ENCODE measurements at regions not wholly inside any gene's neighbourhood (a gene's known extent, or its start where the extent isn't known, plus 50 kb on each side); places are given as distances from the start of the nearest gene placed in this dataset.
A peak's percentile ranks its signal among the peaks of the same experiment; 100 is the strongest.

- no peak for DNase-seq
- intact Hi-C loops (cut with DNase I): no loop called here
- Histone ChIP-seq H3K4me3 (no peak overlapping the region), H3K9me3 (no peaks in the 10 kb centered on the region), H3K27me3 (no peaks in the 10 kb centered on the region), H3K4me1 (peaks cover 0 to 12% (median 4%) of the 10 kb centered on the region in 3 donors), H3K27ac (no peak overlapping the region), H3K36me3 (no peaks in the 10 kb centered on the region)
- TF ChIP-seq POLR2A (IDR thresholded peaks at IDR 0.05) (no peak), CTCF (IDR thresholded peaks at IDR 0.05) (no peak)
- WGBS, 2 donors: 43 to 50% methylated on average over 3 of the region's 3 CpGs
These were observed 351.6 kb downstream of the METTL4 start for GRCh38 chr18:2219706-2220105.

- DNase-seq: no peak
- 50 to 56% methylated on average over 5 of the region's 5 CpGs for WGBS, 2 donors
- intact Hi-C loops (cut with DNase I): no loop called here
- Histone ChIP-seq H3K4me1 (peaks cover 0 to 12% (median 4%) of the 10 kb centered on the region in 3 donors), H3K36me3 (no peaks in the 10 kb centered on the region), H3K9me3 (no peaks in the 10 kb centered on the region), H3K4me3 (no peak overlapping the region), H3K27ac (peak overlapping the region in 1 of 4 donors; percentile 19), H3K27me3 (no peaks in the 10 kb centered on the region)
- TF ChIP-seq POLR2A (IDR thresholded peaks at IDR 0.05) (no peak), CTCF (IDR thresholded peaks at IDR 0.05) (no peak)
These were observed 348.8 kb downstream of the METTL4 start for GRCh38 chr18:2222270-2223185.

- Histone ChIP-seq H3K4me1 (peaks cover 0 to 12% (median 4%) of the 10 kb centered on the region in 3 donors), H3K4me3 (peak overlapping the region in 3 of 4 donors; percentile 19 to 51 (median 23)), H3K9me3 (no peaks in the 10 kb centered on the region), H3K27ac (no peak overlapping the region), H3K27me3 (no peaks in the 10 kb centered on the region), H3K36me3 (no peaks in the 10 kb centered on the region)
- DNase-seq: no peak
- intact Hi-C loops (cut with DNase I): no loop called here
- 44 to 47% methylated on average over 5 of the region's 5 CpGs for WGBS, 2 donors
- no peak for TF ChIP-seq POLR2A (IDR thresholded peaks at IDR 0.05)
These were observed 347.9 kb downstream of the METTL4 start for GRCh38 chr18:2223449-2223848.

- Histone ChIP-seq H3K9me3 (no peaks in the 10 kb centered on the region), H3K4me3 (peak overlapping the region in 3 of 4 donors; percentile 19 to 51 (median 23)), H3K27ac (no peak overlapping the region), H3K4me1 (peaks cover 0 to 12% (median 4%) of the 10 kb centered on the region in 3 donors), H3K36me3 (no peaks in the 10 kb centered on the region), H3K27me3 (no peaks in the 10 kb centered on the region)
- DNase-seq: no peak
- 8 to 24% methylated on average over 2 of the region's 2 CpGs for WGBS, 2 donors
- intact Hi-C loops (cut with DNase I): no loop called here
- no peak for TF ChIP-seq POLR2A (IDR thresholded peaks at IDR 0.05)
- TF ChIP-seq CTCF (IDR thresholded peaks at IDR 0.05): peak in 5 of 6 experiments; percentile 25 to 68 (median 47)
These were observed 347.5 kb downstream of the METTL4 start for GRCh38 chr18:2223849-2224248.

- H3K27me3 ChIP-seq: no peaks in the 10 kb centered on the region
- H3K4me1 ChIP-seq: no peaks in the 10 kb centered on the region
- H3K36me3 ChIP-seq: no peaks in the 10 kb centered on the region
- no peak overlapping the region for H3K27ac ChIP-seq
- no peaks in the 10 kb centered on the region for H3K9me3 ChIP-seq
- H3K4me3 ChIP-seq: no peak overlapping the region
- no peak for DNase-seq
- TF ChIP-seq CTCF (IDR thresholded peaks at IDR 0.05) (no peak), POLR2A (IDR thresholded peaks at IDR 0.05) (no peak)
- WGBS, 2 donors: 66 to 72% methylated on average over 2 of the region's 2 CpGs
- intact Hi-C loops (cut with DNase I): no loop called here
These were observed 335.1 kb downstream of the METTL4 start for GRCh38 chr18:2236232-2236631.

All from esophagus squamous epithelium (tissue), 5 donors.